WTC11 (cell line): ENCODE measurements at regions not wholly inside any gene's neighbourhood (a gene's known extent, or its start where the extent isn't known, plus 50 kb on each side); places are given as distances from the start of the nearest gene placed in this dataset.

Source experiments
- ETV6 ChIP-seq: sonication (generic); formaldehyde crosslinking; IDR thresholded peaks from 2 replicates; pipeline ENCODE4 v1.8.1; 2022; ENCODE audit warnings: mild to moderate bottlenecking, missing genetic modification reagents
- FOXK1 ChIP-seq: sonication (generic); formaldehyde crosslinking; IDR thresholded peaks from 2 replicates; pipeline ENCODE4 v1.8.0; 2022; ENCODE audit warnings: mild to moderate bottlenecking, moderate library complexity, missing genetic modification reagents
- ZNF263 ChIP-seq: sonication (generic); formaldehyde crosslinking; IDR thresholded peaks from 2 replicates; pipeline ENCODE4 v1.8.1; 2022; ENCODE audit warnings: low read depth, mild to moderate bottlenecking, moderate library complexity, missing genetic modification reagents
- TF ChIP-seq, protein P1 (sequence below): fragments of 200-600 bp; IDR thresholded peaks from 2 replicates; pipeline ENCODE4 v1.8.0; 2022; ENCODE audit warnings: antibody characterized with exemption

DNA sequence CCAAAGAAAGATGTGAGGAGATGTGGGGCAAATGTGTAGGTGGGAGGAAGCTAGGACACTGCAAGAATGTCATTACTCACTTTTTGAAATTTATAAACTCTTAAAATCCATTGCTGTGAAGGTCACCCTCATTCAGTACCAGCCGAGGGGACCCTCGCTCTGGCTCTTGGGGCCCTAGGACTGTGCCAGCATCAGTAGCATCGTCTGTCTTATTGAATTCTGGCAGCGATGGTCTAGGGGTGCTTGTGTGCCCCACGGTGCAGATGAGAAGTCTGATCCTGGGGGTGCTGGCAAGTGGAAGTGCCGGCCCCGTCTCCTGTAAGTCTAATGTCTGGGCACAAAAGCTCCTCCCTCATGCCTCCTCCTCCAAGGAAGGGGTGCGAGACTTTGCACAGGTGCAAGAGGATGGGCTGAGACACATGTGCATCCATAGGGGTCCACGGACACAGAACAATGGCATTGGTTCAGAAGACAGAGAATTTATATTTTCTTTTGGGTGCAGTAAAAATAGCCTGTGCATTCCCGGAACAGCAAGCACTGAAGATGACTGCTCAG is 266.7 kb upstream of the HDAC4 start:
- TF ChIP-seq, protein P1, sequence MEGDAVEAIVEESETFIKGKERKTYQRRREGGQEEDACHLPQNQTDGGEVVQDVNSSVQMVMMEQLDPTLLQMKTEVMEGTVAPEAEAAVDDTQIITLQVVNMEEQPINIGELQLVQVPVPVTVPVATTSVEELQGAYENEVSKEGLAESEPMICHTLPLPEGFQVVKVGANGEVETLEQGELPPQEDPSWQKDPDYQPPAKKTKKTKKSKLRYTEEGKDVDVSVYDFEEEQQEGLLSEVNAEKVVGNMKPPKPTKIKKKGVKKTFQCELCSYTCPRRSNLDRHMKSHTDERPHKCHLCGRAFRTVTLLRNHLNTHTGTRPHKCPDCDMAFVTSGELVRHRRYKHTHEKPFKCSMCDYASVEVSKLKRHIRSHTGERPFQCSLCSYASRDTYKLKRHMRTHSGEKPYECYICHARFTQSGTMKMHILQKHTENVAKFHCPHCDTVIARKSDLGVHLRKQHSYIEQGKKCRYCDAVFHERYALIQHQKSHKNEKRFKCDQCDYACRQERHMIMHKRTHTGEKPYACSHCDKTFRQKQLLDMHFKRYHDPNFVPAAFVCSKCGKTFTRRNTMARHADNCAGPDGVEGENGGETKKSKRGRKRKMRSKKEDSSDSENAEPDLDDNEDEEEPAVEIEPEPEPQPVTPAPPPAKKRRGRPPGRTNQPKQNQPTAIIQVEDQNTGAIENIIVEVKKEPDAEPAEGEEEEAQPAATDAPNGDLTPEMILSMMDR: no peak
- no peak for TF ChIP-seq FOXK1
- TF ChIP-seq ETV6 (CRISPR knock-in tag): no peak
- TF ChIP-seq ZNF263 (CRISPR knock-in tag): no peak
